ENCODE measurements at regions not wholly inside any gene's neighbourhood (a gene's known extent, or its start where the extent isn't known, plus 50 kb on each side); places are given as distances from the start of the nearest gene placed in this dataset.

- no peak for TF ChIP-seq EZH2 (IDR thresholded peaks at IDR 0.05; ENCODE audit: borderline replicate concordance, low read length)
- no peak for TF ChIP-seq CTCF (conservative IDR thresholded peaks at IDR 0.05 in 1 of 2, IDR thresholded peaks at IDR 0.05 in 1 of 2; ENCODE audit: extremely low read depth in 1 of 2, insufficient read depth in 1 of 2, low read depth in 1 of 2, low read length in 2 of 2)
Measured at GRCh38 chr9:99746406-99746805, 75.3 kb upstream of the NR4A3 start.
